A549 (cell line): ENCODE measurements at regions not wholly inside any gene's neighbourhood (a gene's known extent, or its start where the extent isn't known, plus 50 kb on each side); places are given as distances from the start of the nearest gene placed in this dataset.

ENCODE experiments used
- CEBPB ChIP-seq, 2 experiments: fragments of >200 bp in 1 of 2; sonication (Bioruptor Twin) in 1 of 2; formaldehyde crosslinking in 1 of 2; IDR thresholded peaks; 2 replicates each; pipeline ENCODE4 v1.6.1; 2012 to 2016
- CHD4 ChIP-seq: fragments of 200-600 bp; sonication (generic); IDR thresholded peaks from 2 replicates; pipeline ENCODE4 v1.6.1; 2016; ENCODE audit warnings: antibody characterized with exemption, mild to moderate bottlenecking, borderline replicate concordance
- CTCF ChIP-seq: fragments of >200 bp; sonication (Bioruptor Twin); formaldehyde crosslinking; IDR thresholded peaks from 3 replicates; pipeline ENCODE4 v1.5.1; 2016
- MYC ChIP-seq: IDR thresholded peaks from 2 replicates; pipeline ENCODE4 v1.6.1; 2012; ENCODE audit warnings: mild to moderate bottlenecking, inconsistent platforms, low read length, improper control_type of control experiment, borderline replicate concordance
- POLR2A ChIP-seq: IDR thresholded peaks from 2 replicates; pipeline ENCODE4 v1.6.1; 2012; ENCODE audit warnings: mild to moderate bottlenecking, low read length
- RCOR1 ChIP-seq: fragments of 150-350 bp; IDR thresholded peaks from 2 replicates; pipeline ENCODE4 v1.6.1; 2014; ENCODE audit warnings: antibody characterized with exemption, low read length, low read depth
- REST ChIP-seq: fragments of 200-600 bp; sonication (generic); IDR thresholded peaks from 2 replicates; pipeline ENCODE4 v1.6.1; 2016; ENCODE audit warnings: antibody characterized with exemption, mild to moderate bottlenecking, moderate library complexity
- RNF2 ChIP-seq: fragments of 200-600 bp; sonication (generic); IDR thresholded peaks from 2 replicates; pipeline ENCODE4 v1.6.1; 2016; ENCODE audit warnings: low read depth, mild to moderate bottlenecking, antibody characterized with exemption, moderate library complexity, borderline replicate concordance
- USF2 ChIP-seq: fragments of 450-650 bp; IDR thresholded peaks from 2 replicates; pipeline ENCODE4 v1.6.1; 2014; ENCODE audit warnings: antibody characterized with exemption

- TF ChIP-seq CTCF: no peak
- no peak for TF ChIP-seq MYC
- no peak for TF ChIP-seq POLR2A
- TF ChIP-seq CEBPB (IDR thresholded peaks at IDR 0.05): no peak
- TF ChIP-seq RNF2: no peak
- TF ChIP-seq REST: no peak
- TF ChIP-seq CHD4: no peak
- no peak for TF ChIP-seq RCOR1
- TF ChIP-seq USF2: no peak
Measured at GRCh38 chr6:159642995-159643394, 50.0 kb downstream of the SOD2 start.
